D341Med (cell line): ENCODE measurements at regions not wholly inside any gene's neighbourhood (a gene's known extent, or its start where the extent isn't known, plus 50 kb on each side); places are given as distances from the start of the nearest gene placed in this dataset.
"Not testable (repeated sequence)": the region's sequence is repeated elsewhere in the genome, so short reads cannot be mapped to it uniquely, and the experiment has no call there.

ENCODE experiments used
- DNase-seq: peaks from one replicate; pipeline ENCODE4 v3.0.0; 2012; ENCODE audit warnings: low spot score

DNA sequence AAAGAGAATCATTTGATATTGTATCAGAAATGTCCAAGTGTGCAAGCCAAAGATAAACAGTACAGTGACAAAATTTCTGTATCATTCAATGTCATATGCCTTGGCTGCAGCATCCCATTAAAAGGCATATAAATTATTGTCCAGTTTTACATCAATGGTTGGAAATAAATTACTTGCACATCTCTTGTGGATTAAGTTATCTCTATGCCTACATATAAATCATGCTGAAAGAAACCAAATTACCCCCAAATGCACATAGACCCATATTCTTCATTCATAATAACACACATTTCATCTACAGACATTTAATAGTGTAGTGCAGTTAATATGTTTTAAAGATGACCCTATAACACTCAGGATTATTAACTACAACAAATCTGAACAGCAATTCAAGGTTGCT, 1415.7 kb upstream of the PCDH9 start:
- no peak for DNase-seq

DNA sequence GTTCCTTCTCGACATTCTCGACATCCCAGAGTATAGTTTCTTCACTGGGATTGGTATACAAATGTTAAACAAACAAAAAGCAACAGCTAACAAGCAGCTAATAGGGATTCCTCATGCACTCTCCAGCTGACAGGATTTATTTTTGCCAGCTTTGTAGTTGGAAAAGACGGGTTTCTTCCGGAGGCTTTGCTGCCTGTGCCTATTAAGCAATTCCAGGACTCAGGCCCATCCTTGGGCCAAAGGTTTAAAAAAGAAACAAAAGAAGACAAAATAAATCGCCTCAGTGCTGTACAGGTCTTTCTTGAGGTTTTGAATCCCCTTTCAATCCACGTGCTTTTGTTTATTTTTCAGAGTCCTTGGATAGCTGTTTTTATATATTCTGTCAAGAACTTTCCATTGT, 1414.5 kb upstream of the PCDH9 start:
- no peak for DNase-seq

DNA sequence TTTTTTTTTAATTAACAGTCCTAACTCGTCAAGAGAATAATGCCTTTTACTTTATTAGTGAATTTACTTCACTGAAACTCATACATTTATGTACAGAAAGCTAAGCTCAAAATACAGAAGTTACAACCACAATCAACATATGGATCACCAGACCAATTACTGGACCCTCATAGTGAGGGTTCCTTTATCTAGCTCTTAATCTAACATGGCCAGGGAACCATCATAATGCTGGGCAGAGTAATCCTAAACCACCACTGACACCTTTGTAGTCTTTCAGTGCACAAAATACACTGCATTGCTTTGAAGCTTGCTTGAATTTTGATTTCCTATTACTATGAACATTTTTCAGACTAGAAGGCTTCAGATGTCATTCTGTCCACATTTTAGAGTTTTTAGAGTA, 1406.6 kb upstream of the PCDH9 start:
- DNase-seq, result no peak

DNA sequence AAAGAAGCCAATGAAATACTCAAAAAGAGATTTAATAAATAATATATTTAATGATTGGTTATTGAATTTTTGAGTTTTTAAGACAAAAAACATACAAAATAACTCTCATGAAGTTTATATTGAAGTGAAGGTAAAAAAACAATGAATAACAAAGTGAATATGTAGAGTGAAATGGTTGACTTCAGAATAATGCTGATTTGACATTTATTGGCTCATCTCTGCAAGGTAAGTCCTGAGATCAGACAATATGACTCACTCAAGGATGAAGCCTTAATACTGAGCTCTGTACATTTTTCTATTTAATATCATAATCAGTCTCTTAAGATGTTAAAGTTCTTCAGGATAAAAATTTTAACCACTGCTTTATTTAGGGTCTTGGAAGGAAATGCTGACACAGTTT, 1398.9 kb upstream of the PCDH9 start:
- no peak for DNase-seq

DNA sequence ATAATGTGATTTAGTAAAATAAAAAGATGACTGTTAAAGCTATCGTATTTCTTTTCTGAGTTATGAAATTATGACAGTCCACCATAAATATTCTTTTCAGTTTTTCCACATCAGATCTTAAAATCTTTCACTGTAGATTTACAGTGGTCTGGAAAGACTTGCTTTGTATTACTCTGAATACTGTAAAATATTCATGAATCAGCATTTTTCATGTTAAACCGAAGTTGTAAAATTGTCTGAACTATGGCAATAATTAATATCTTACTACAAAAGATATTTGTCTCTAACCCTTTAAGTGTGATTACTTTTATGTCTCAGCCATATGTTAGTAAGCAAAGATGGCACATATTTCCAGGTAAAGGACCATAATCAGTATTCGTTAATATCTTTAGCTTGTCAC, 1397.2 kb upstream of the PCDH9 start:
- DNase-seq, result no peak

DNA sequence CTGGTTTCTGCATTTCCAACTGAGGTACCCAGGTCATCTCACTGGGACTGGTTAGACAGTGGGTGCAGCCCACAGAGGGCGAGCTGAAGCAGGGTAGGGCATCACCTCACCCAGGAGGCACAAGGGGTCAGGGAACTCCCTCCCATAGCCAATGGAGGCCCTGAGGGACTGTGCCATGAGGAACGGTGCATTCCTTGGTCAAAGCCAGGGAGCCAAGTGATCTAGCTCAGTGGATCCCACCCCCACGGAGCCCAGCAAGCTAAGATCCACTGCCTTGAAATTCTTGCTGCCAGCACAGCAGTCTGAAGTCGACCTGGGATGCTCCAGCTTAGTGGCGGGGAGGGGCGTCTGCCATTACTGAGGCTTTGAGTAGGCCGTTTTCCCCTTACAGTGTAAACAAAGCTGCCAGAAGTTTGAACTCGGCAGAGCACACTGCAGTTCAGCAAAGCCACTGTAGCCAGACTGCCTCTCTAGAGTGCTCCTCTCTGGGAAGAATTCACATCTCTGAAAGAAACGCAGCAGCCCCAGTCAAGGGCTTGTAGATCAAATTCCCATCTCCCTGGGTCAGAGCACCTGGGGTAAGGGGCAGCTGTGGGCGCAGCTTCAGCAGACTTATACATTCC, 1386.6 kb upstream of the PCDH9 start:
- no peak for DNase-seq

DNA sequence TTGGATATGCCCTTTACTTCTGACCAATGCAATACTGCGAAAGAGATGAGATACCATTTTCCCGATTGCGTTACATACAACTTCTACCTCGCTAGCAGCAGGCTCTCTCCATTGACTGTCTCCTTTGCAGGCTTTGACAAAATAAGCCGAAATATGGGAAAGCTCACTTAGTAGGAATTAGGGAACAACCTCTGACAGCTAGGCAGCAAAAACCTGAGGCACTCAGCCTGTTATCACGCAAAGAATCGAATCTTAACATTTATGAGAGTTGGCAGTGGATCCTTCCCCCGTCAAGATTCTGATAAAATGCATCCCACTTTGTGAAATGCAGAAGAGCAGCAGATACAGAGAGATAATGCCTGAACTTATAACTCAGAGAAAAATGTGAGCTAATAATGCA, 1379.5 kb upstream of the PCDH9 start:
- DNase-seq, result peak; percentile 25

DNA sequence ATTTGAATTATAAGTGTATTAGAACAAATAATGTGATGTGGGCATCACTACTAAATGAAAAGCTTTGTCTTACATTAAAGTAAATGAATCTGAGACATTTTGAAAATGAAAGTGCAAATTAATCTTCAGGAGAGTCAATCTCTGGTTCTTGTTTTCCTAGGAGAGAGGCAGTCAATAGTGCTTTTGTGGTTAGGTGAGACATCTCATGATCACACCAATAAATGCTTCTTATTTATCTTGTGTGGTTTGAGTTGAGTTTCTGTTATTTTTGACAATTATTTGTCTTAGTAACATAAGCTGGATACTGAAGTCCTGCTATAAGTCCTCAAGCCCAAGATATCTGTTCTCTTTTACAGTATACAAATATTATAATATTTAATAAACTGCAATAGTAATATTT, 1378.0 kb upstream of the PCDH9 start:
- DNase-seq, result no peak

DNA sequence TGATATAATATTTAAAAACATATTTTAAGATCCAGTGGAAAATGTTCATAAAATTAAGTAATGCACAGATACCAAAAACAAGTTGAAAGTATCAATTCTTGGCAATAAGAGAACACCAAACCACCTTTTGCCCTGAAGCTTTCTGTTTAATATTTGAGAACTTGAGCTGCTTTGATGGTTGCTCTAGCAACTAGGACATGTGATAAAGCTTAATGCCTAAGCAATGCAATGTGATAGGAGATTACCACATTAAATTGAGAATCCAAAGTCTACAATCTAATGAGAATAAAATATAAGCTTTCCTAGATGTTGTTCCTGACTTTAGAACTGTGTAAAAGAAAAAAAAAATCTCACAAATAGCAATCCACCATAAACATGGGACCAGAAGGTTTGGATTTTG, 1367.5 kb upstream of the PCDH9 start:
- peak; percentile 30 for DNase-seq

DNA sequence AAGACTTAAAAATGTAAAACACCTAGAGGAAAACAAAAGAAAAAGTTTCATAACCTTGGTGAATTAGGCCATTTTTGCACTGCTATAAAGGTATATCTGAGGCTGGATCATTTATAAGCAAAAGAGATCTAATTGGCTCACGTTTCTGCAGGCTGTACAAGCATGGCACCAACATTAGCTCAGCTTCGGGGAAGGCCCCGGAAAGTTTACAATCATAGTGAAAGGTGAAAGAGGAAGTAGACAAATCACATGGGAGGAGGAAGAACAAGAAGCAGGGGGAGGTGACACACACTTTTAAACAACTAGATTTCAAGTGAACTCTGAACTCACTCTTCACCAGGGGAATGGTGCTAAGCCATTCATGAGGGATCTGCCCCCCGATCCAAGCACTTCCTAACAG, 1358.5 kb upstream of the PCDH9 start:
- DNase-seq, result no peak

DNA sequence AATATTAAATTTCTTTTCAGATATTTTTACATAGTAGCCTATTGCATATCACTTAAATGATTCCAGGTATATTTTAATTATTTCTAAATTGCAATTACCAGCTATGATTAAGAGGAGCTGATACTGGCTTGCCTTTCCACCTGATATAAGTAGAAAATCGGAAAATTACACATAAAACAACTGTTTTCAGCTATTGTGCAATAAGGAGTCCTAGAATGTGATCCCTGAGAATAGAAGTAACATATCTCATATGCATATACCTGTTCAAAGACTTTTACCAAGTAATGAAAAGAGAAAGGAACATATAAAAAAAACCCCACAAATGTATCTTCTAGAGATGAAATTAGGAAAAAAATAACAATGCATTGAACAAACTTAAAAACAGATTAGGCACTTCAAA, 1354.6 kb upstream of the PCDH9 start:
- DNase-seq, result no peak

DNA sequence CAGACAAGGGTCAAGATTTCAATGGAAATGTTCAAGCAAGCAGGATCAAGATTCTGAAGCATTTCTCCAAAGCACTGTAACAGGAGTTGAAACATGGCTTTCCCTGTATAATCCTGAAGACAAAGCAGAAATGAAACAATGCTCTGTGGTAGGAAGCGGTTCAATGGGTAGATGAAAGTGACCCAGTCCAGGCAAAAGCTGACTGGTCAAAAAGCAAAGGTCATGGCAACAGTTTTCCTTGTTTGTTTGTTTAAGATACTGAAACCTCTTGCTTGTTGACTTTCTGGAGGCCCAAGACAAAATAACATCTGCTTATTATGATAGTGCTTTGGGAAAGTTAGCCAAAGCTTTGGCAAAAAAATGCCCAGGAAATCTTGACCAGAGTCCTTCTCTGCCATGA, 1343.9 kb upstream of the PCDH9 start:
- no peak for DNase-seq

DNA sequence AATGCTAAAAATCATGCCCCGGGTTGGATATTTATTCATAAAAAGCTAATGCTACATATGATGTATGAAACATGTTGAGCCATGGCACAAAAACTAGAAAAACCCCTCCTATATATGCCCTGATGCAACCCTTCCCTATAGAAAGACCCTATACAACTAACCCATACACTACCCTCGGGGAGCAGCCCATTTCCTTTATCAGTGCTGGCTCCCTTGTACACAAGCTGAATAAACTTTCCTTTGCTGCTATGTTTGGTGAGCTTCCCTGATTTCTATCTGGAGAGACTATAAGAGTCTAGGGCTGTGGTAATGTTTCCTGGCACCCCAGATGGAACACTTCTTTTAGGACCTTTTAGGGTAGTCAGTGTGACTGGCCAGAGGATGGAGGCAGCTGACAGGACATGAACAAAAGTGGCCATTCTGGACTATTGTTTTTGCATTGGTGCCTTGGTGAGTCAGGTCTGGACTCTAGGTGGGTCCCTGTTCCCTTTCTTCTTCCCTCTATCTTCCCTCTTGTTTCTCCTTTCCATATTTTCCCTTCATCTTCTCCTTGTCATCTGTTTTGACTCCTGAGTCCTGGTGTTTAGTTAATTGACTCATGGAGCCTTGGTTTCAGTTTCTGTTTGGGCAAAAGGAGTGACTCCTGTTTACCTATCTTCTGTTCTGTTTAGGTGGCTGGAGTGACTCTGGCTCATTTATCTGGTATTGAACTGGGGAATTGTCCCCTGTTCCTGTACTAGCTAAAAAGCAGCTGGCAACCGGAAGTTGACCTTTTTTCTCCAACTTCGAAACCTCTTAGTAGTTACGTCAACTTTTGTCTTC, 1321.8 kb upstream of the PCDH9 start:
- DNase-seq, result no peak

DNA sequence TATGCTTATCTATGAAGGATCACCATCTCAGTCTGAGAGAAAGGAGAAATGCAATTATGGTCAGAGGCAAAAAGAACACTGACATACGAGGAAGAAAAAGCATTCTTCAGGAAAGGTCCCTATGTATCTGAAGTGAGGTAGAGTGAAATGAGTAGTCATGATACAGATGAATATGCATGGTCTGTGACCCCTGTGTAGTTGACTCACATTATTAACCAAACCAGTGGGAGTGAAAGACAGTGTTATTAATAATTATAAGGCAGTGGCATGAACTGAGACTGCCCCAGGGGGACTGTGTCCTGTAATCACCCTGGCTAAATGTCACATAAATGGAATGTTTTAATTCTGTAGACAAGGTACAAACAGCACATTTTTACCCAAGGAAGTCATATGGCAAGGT, 1320.2 kb upstream of the PCDH9 start:
- no peak for DNase-seq

DNA sequence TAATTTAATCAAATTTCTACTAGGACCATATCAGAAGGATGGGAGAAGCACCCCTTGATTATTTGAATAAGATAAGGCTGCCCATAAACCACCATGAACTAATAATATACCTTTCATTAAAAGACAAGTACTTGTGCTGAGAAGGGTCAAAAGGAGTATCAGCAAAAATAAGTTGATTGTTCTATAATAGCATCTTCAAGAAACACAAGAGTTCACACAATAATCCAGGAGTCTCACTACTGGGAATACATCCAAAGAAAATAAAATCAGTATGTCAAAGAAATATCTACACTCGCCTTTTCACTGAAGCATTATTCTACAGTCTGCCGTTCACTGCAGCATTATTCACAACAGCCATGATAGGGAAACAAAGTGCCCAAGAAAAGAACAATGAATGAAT, 1310.1 kb upstream of the PCDH9 start:
- no peak for DNase-seq

DNA sequence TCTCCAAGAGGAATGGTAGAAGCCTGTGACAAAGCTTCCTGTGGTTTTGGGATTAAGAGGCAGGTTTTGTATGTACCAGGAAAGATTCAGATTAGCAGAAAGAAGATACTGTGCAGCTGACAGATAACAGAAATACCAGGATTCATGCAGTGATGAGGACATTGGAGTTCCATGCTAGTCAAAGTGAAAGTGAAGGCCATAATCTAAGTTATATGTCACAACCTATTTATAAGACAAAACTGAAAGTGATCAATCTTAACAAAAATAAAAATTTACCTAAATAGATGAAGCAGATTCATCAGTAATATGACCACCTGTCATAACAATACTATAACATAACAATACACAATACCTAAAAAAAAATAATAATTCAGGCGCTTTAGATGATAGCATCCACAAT, 1305.2 kb upstream of the PCDH9 start:
- no peak for DNase-seq

DNA sequence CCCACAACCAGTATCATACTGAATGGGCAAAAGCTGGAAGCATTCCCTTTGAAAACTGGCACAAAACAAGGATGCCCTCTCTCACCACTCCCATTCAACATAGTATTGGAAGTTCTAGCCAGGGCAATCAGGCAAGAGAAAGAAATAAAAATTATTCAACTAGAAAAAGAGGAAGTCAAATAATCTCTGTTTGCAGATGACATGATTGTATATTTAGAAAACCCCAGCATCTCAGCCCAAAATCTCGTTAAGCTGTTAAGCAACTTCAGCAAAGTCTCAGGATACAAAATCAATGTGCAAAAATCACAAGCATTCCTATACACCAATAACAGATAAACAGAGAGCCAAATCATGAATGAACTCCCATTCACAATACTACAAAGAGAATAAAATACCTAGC, 1297.0 kb upstream of the PCDH9 start:
- not testable (repeated sequence) for DNase-seq

DNA sequence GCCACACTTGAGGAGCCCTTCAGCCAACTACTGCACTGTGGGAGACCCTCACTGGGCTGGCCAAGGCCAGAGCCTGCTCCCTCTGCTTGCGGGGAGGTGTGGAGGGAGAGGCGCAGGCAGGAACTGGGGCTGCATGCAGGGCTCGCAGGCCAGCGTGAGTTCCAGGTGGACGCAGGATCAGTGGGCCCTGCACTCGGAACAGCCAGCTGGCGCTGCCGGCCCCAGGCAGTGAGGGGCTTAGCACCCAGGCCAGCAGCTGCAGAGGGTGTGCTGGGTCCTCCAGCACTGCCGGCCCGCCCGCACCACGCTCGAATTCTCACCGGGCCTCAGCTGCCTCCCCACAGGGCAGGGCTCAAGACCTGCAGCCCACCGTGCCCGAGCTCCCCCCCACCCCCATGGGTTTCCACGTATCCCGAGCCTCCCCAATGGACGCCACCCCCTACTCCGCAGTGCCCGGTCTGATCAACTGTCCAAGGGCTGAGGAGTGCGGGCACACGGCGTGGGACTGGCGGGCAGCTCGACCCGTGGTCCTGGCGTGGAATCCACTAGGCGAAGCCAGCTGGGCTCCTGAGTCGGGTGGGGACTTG, 1293.8 kb upstream of the PCDH9 start:
- DNase-seq, result no peak

DNA sequence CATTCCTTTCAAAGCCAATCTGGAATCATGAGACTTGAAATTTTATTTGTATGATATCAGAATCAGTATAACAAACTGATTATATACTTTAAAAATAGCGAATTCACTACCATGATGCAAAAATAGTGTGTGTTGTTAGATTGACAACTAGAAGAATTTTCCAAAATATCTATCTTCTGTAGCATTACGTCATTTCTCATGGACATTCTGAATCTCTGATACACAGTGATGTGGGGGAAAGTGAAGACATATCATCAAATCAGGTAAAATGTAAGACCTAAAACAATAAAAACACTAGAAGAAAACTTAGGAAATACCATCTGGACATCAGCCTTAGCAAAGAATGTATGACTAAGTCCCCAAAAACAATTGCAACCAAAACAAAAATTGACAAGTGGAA, 1292.0 kb upstream of the PCDH9 start:
- DNase-seq, result no peak

DNA sequence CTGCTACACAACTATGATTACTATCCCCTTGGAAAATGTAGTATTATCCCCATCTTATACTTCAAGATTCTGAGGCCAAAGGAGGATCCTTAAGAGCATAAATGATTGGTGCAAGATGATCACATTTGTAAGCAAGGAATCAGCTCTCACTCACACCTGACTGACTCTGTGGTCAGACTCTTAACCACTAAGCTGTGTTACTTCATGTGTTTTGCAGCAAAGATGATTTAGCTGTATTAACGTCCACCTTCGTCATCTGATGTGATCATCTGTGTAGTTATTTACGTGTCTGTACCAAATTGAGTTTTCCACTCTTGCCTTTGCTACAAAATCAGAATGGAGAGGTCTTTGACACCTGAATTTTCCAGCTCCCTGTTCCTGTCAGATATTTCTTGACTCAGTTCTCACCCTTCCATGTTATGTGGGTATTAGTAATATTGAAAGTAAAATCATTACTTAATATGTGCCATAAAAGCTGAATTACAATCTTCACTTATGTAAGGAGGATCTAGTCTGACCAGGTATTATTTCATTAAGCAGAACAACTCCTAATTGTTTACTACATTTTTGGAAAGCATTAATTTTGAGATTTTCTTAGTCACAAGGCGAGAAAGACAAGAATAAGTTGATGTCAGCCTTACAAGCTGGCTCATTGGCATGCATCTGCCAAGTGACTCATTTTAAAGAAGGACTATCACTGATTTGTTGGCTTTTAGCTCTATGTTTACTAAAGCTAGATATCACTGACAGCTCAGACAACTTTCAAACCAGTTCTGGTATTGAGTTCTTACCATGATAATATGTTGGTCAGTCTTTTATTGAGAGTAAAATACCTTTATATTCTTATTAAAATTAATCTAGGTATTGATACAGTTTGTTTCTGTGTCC, 1279.8 kb upstream of the PCDH9 start:
- no peak for DNase-seq

DNA sequence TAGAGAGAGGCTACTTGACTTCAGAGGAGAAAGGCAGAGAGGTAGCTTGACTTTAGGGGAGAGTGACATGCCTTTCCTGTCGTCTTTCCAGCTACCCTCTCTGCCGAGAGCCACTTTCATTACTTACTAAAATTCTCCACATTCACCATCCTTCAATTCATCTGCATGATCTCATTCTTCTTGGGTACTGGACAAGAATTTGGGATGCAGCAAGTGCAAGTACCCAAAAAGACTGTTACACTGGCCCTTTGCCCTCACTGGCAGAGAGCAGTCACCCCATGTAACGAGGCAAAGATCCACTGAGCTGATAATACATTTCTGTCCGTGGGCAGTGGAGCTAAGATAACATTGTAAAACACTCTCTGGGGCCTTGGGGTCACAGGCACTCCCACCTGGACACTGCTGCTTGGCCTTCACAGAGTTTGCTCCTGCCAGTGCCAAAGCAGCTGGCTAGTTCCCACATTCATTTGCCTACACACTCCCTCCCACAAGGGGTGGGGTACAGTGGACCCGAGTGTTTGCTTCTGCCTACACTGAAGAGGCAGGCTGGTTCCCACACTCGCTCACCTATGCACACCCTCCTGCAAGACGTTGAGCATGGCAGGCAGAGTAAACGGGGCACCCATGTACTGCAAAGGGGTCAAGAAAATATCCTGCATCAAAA, 1276.9 kb upstream of the PCDH9 start:
- no peak for DNase-seq

DNA sequence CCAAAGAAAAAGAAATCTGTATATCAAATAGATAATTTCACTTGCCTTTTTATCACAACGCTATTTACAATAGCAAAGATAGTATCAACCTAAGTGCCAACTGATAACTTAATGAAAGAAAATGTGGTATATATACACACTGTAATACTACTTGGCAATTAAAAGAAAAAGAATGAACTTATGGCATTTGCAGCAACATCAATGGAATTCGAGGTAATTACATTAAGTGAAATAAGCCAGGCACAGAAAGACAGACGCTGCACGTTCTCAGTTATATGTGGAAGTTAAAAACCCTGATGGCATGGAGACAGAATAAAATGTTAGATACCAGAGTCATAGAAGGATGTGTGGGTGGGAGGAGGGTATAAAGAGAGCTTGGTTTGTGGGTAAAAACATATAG, 1260.5 kb upstream of the PCDH9 start:
- no peak for DNase-seq
